ENCODE measurements at regions not wholly inside any gene's neighbourhood (a gene's known extent, or its start where the extent isn't known, plus 50 kb on each side); places are given as distances from the start of the nearest gene placed in this dataset.

DNA sequence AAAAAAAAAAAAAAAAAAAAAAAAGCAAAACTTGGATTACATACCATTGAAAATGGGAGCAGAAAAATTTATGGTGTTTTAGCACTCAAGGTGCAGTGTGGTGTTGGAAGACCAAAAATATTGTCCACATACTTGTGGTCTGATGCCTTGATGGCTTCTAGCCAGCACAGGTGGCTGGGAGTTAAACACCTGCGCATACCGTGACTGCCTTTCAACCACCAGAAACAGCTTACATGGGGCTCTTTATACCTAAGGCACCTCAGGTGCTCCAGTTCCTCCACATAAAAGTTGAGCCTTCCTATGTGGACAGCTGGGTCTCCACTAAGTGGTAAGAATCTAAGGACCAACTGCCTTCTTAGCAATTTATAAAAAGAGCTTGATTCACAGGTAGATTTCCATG, 802.6 kb upstream of the CELF4 start:
- no peak for DNase-seq

DNA sequence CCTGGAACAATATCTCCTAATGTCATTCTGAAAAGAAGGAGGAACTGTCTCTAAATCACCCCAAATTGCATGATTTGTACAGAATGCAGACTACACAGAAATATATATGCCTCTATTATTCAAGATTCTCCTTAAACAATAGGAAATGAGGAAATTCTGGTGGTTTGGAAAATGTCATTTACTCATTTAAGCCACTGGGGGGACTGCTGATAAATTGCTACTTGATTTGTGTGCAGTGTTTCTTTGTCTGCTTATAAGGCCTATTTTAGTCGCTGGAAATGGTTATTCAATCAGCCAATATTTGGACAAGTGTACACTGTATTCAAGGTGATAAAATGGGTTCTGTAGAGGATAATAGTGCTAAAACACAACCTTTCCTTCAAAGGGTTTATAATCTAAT, 801.9 kb upstream of the CELF4 start:
- no peak for DNase-seq

DNA sequence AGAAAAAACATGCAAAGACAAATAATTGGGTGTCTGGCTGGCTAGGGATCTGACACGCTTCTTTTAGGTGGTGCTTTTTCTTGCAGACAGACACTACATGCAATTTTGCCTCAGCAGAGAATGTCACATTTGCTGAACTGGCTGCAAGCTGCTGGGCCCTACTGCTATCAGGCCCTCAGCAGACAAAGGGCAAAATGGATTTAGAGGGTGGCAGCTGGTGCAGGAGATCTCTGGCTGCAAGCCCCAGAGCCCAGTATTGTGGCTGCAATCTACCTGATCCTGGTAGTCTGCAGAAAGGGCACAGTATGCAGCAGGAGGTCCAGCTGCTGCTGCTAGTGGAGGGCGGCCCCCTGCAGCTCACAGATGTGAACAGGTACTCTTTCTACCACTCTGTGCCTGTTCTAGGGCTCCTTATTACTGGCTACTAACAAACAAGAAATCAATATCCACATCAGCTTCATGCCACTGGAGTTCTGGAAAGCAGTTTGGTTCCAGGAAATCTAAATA, 796.7 kb upstream of the CELF4 start:
- no peak for DNase-seq

DNA sequence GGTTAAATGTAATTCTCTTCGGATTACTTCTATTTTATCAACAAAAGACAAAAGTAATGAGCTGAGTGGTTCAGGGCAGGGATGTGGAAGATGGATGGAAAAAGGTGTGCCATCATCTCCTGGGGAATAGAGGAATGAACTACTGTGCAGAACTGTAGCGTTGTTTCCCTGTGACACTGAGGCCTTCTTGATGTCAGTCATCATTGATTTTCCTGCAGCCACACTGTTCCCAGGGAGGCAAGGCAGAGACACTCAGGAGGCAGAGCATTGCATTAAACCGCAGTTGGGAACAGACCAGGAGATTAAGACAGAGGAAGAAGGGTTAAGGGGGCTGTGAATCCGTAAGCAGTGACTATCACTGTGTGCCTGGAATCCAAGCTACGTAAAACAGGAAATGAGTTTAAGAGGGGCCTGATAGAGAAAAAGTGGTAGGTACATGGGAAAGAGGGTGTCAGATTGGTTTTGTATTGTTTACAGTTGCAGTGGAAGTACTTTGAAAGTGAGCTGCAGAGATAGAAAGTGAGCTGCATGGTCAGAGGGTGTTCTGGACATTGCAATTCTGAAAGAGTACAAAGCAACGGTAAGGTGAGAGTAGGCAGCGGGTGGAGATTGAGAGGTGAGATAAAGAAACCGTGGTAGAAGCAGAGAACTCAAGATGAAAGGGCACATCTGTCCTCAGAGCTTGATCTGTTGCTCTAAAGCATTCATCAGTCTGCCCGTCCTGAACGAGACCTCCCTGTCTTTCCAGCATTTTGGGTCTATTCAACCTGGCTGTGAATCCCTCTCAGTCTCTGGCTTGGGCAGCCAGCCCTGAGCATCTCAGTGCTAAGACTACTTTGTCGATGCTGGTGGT, 793.4 kb upstream of the CELF4 start:
- DNase-seq = no peak

DNA sequence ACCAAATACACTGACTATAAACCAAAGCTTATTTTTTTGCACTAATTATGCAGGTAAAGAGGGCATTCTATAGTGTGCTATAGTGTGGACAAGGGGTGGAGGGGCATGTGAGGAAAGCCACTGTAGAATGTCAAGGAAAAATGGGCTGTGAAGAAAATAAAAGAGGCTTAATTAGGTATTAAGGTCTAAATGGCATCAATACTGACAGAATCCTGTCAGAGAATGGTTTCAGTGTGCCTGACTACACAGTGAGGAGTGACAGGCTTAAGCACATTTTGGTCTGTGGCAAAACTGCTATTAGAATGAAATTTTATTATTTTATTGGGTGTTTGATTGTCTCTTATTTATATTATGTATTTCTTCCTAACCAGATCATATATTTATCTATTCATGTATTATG, 787.6 kb upstream of the CELF4 start:
- no peak for DNase-seq

DNA sequence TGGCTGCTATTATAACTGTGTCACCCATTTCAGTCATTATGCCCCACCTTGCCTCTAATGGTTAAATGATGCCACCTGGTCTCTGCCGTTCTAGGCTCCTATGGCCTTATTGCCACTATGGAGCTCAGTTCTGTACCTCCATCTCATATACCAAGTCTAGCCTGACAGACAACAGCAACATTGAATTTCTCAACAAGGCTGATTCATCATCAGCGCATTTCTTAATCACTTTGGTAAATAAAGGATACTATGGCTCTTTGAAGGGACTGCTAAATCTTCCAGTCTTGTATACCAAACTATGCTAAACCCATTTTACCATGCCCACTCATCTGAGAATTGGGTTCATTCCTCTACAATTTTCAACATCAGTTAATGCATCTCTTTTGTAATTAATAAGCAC, 784.5 kb upstream of the CELF4 start:
- no peak for DNase-seq

DNA sequence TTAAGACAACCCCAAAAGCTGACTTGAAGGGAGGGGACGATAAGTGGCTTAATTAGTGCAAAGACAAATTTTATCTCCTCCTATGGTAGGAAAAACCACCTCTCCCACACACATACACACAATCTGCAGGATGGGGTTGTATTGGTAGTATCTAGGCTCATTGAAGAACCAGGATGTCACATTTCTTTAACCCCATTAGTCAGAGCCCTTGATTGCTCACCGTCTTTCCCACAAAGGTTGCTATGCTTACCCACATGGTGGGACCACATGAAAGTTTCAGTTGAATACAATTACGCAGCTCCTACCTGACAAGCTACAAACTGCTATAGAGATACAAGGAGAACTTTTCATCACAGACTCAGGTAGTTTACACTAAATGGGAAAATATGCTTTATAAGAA, 765.0 kb upstream of the CELF4 start:
- DNase-seq = no peak

DNA sequence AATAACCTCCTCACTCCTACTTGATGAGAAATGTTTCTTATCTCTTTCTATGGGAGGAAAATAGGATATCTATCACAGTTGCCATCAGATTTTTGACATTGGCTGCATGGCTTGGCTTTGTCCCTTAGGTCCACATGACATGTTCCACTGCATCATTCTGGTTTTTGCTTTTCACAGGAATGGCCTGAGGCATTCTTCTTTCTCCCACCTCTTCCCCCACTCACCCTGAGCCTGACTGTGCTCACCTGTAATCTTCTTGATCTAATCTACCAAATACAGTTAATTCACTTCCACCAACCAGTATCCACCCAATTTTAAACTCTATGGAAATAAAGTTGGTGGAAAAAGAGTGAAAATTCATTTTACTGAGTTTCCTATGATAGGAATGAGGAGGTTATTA, 763.5 kb upstream of the CELF4 start:
- no peak for DNase-seq

DNA sequence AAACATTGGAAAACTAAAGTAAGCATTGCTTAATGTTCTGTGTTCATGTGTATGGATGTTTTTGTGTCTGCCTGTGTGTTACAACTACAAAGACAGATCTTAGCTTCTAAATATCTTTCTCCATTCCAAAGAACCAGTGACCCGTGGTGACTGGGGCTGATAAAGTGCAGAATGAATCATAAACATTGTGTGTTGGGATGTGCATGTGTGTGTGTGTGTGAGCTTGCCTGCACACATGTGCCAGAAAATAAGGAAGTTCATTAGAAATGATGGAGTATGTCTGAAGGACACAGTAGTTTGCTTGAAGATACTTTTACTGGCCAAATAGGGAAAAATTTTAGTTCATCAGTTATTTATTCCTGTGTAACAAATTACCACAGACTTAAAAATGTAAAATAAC, 756.6 kb upstream of the CELF4 start:
- DNase-seq = no peak

DNA sequence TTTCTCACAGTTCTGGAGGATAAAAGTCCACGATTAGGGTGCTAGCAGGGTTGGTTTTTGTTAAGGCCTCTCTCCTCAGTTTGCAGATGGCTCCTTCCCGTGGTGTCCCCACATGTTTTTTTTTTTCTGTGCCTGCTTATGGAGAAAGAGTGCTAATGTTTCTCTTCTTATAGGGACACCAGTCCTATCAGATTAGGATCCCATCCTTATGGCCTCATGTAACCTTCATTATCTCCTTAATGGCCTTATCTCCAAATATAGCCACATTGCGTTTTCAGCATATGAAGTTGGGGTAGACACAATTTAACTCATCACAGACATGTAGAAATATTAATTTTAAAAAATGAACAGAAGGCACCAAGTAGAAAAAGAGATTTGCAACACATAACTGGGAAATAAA, 755.7 kb upstream of the CELF4 start:
- no peak for DNase-seq

DNA sequence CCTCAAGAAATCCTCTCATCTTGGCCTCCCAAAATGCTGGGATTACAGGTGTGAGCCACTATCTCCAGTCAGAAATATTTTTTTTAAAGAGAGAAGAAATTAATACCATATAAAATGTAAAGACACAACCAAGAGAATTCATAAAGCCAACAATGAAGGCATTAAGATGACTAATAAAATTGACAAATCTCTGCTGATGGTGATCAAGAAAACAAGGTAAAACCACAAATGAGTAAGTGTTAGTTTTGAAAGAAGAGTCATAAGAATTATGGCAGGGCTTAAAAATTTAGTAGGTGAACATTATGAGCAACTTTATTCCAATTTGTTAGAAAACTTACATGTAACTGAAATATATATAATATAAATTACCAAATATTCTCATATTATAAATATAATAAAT, 752.8 kb upstream of the CELF4 start:
- DNase-seq = no peak

DNA sequence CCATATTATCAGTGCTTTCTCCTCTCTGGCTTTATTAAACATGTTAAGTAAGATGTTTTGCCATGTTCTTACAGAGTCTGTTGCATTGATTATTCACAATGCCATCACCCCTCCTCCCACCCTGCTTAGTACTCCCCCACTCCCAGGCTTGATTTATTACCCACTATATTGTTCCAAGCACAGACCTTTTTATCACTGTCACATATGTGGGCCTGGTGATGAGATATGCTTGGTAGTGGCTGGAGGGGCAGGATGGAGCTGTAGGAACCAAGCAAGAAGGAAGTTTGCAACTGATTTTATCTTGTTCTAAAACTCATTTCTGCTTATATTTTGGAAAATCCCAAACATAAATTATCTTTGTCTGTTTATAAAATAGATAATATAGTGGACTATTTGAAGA, 748.2 kb upstream of the CELF4 start:
- DNase-seq = no peak

DNA sequence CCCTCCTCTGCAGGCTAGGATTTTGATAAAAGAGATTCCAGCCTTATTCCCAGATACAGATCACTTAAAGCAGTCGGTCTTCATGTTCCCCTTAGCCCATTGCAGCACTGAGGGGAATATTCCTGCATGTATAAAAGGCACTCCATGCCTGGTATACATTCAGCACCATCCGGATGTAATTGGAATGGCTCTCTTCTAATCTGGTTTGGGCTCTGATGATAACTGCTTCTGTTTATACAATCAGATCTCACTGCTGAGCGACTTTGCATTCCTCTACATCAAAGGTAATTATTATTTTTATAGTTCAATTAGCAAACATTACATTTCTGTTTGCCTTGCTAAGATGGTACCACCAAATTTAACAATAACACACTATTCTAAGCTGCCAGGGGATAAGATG, 746.9 kb upstream of the CELF4 start:
- DNase-seq = no peak

DNA sequence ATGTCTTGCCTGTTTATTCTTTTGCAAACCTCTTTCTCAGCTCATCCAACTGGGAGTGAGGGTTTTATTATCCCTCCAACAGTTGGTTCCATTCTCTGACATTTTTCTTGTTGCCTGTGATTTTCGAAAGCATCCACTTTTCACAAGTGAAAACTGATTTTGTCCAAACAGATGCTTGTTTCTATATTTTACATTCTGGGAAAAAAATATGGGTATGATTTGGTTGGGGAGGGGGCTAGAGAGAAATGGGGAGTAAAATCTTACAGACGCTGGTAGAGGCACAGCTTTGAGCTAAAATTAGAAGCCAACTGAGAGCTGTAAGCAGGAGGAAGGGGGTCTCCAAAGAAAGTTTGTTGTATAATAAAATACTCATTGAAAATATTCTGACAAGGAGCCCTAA, 745.3 kb upstream of the CELF4 start:
- no peak for DNase-seq

DNA sequence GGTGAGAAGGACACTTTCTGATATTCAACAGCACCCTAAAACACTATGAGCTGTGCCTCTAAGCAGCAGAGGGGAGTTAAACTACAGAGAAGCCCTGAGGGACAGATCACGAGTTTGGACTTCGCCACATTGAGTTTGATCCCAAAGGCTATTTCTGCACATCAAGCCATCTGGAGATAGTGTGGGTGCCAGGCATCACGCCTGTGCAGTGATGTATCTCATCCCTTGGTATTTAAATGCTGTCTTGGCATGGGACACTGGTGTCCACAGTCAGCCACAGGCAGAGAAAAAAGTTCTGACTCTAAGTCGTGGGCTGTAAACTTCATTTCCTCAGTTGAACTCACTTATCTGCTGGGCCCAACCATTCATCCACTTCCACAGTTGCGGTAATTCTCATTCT, 742.3 kb upstream of the CELF4 start:
- no peak for DNase-seq

DNA sequence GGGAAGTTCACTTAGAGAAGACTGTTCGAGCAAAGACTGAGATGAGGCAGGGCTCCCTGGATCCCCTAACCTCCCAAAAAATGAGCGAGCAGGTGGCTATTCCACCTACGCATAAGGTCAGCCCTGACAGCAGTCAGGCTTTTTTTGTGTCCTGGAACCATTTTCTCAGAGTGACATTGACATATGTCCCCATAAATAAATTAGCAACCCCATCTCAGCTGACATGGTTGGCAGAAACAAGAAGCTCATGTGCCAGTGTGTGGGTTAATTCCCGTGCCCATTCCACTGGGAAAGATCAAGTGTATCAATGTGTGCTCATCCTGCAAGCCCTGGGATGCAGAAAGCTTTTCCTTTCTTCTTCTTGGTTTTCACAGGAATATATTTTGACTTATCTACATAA, 740.4 kb upstream of the CELF4 start:
- no peak for DNase-seq

DNA sequence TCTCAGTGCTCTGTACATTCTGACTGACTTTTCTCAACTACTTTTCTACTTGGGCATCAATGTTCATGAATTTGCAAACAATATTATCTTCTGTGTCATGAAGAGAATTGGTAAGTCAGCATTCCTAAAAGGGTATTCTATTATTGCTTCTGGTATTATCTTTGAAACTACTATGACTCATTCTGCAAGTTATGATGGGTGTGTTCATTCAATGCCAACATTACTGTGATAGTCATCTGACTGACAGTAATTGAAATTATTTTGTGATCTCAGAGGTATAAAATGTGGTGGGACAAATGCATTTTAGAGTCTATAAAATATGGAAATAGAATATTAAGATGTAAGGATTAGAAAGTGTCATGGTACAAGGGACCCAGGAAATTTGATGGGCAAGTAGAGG, 736.0 kb upstream of the CELF4 start:
- no peak for DNase-seq

DNA sequence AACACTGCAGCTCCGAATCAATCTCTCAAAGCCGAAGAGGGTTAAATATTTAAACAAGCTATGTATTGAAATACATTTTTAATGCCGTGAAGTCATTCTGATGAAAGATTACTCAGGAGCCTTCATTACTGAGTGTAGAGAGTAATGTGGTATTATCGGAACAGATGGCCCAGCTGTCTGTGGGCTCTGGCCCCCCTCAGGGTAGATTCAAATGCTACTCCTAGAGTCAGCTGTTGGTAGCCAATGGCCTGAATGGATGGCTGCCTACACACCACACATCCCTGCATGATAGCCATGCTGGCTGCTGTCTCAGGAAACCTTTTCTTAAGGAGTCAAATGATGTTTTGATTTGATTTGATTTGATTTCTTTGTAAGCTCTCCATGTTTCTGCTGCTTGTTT, 732.3 kb upstream of the CELF4 start:
- no peak for DNase-seq

DNA sequence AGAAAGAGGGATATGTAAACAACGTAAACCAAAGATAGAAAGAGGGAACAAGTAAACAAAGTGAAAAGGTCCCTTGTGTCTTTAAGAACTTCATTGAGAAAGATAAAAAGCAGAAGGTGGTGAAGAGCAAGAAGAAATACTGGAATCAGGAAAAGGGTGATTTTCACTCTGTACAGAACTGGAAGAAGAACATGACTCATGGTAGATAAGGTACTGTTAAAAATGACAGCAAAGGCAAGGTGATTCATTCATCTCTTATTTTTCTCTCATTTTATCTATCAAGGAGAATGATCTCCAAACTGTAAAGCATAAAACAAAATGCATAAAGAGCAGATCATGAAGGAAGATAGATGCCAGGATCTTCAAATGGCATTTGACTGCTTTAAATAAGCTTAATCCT, 724.6 kb upstream of the CELF4 start:
- no peak for DNase-seq

DNA sequence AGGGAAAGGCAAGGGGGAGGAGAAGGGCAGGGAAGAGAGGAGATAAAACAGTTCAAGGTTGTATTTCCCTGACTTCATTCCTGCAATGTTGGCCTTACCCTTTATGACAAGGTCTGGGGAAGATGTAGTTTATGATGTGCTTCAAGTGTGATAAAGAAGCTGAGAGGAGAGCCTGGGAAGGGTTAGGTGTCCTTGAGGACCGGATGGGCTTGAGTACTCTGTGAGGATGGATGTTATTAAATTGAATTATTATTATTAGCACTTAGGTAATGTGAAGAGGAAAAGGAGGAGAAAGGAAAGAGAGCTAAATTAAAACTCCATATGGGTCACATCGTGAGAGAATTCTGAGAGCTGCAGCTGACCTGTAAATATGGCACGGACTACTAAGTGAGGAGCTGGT, 719.4 kb upstream of the CELF4 start:
- DNase-seq = no peak

DNA sequence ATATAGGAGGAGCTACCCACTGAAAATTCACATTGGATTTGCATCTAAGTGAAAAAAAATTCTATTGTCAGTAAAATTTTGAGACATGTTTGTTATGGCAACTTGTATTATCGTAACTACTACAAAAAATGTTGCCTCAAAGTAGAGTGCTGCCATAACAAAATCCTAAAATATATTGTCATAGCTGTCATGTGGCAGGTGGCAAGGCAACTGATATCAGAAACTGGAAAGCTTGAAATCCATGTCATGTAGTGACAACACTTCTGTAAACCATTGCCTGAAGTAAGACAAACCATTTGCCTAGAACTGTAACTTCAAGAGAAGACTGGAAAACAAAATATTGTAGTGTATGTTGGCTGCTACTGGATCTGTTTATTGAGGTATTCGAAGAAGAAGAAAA, 697.5 kb upstream of the CELF4 start:
- no peak for DNase-seq

DNA sequence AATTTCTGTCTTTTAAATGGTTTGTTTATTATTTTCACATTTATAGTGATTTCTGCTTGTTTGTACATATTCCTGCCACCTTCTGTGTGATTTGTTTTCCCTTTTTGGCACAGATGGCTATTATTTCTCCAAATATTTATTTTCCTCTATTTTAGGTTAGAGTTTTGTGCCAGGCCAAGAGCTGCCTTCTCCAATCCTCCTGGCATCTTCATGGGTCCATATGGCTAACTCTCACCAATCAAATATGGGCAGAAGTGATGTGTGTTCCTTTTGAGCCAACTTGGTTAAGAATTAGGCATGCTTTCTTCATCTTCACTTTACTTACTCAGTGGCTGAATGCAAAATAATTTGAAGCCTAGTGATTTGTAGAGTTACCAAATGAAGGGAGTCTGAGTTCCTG, 697.1 kb upstream of the CELF4 start:
- no peak for DNase-seq

DNA sequence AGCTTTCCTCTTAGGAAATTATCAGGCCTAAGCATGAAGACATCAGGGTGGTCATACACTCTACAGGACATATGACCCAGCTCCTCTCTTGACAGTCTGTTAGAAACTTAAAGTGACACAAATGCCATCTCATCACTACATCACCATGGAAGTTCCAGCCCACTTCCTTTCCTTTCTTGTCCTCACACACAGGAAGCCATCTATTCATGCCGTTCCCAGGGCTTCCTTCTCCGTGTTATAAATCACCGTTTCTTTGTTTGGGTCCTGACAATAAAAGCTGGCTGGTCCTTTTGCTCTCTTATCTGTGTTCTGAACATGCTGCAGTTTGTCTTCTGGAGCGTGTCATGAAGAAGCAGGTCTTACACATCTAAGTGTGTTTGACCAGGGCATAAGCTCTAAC, 692.1 kb upstream of the CELF4 start:
- no peak for DNase-seq

DNA sequence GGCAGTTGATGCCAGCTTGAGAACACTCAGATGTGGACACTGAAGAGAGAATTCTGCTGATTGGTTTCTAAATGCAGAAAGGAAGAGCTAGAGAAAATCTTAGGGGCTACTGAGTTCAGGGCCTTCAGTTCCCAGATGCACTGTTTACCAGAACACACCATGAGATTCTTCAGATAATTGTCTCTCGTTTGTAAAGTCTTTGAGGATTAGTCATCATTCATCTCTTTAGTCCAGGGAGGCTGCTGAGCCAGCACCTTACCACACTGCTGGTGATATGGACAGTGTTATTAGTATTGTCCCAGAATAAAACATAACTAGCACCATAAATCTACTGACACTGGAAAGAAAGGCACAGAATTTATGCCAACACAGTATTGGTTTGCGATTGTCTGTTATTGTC, 690.8 kb upstream of the CELF4 start:
- DNase-seq = no peak

DNA sequence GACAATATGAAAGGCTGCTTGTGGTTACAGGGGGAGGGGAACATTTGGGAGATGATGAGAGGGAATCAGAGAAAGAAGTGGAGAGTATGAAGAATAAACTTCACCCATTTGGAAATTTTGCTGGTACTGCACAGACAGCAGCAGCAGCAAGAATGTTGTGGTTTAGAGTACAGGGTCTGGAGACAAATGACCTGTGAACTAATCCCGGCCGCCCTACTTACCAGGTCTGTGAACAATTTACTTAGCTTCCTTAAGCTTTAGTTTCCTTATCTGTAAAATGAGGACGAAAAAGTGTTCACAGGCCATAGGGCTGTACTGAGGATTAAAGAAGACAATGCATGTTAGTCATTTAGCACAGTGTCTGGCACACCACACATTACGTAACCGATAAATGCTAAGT, 685.4 kb upstream of the CELF4 start:
- no peak for DNase-seq
